PC-3 (cell line): ENCODE measurements at regions not wholly inside any gene's neighbourhood (a gene's known extent, or its start where the extent isn't known, plus 50 kb on each side); places are given as distances from the start of the nearest gene placed in this dataset.

Source experiments
- ATAC-seq: fragments of 200-7000 bp; cut with Tn5 transposase; 2 replicates; pipeline ENCODE4 v1.9.1; 2020; ENCODE audit warnings: mild to moderate bottlenecking, moderate library complexity
- BruUV-seq: library from RNA; stranded (reverse); fragments of 400-500 nt; replicated peaks from 2 replicates; lab custom pipeline; 2021; lab: Mats Ljungman, UMichigan
- CTCF ChIA-PET: fragments of 300-600 bp; sonication (Branson Sonifier 250); formaldehyde crosslinking; loops from one replicate; lab custom pipeline; 2022; ENCODE audit warnings: antibody characterized with exemption; lab: Charles Lee
- POLR2A ChIA-PET: fragments of 300-600 bp; sonication (Branson Sonifier 250); formaldehyde crosslinking; loops from one replicate; lab custom pipeline; 2022; ENCODE audit warnings: antibody characterized with exemption; ENCODE audit not compliant: unreplicated experiment; lab: Charles Lee
- DNase-seq: peaks from one replicate; pipeline ENCODE4 v3.0.0-alpha.2; 2015
- H2AFZ ChIP-seq: fragments of 300-600 bp; sonication (generic); 2 replicates; pipeline ENCODE4 v1.6.0; 2016; ENCODE audit warnings: antibody characterized with exemption, low read length
- H3F3A ChIP-seq: fragments of 300-600 bp; sonication (generic); one replicate; pipeline ENCODE4 v1.6.0; 2017; ENCODE audit warnings: antibody characterized with exemption, low read length, control low read depth, mild to moderate bottlenecking; ENCODE audit not compliant: unreplicated experiment
- H3K27ac ChIP-seq: fragments of 300-600 bp; sonication (generic); 2 replicates; pipeline ENCODE4 v1.5.1; 2016; ENCODE audit warnings: mild to moderate bottlenecking, low read length
- H3K27me3 ChIP-seq: fragments of 300-600 bp; sonication (generic); 2 replicates; pipeline ENCODE4 v1.6.1; 2016; ENCODE audit warnings: low read length, mixed read lengths
- H3K36me3 ChIP-seq: fragments of 300-600 bp; sonication (generic); 2 replicates; pipeline ENCODE4 v1.6.1; 2016; ENCODE audit warnings: low read depth, mixed run types, low read length, mixed read lengths
- H3K4me1 ChIP-seq: fragments of 300-600 bp; sonication (generic); 2 replicates; pipeline ENCODE4 v1.5.1; 2016; ENCODE audit warnings: low read length; ENCODE audit not compliant: insufficient read depth
- H3K4me2 ChIP-seq: fragments of 300-600 bp; sonication (generic); 2 replicates; pipeline ENCODE4 v1.6.0; 2016; ENCODE audit warnings: low read length
- H3K4me3 ChIP-seq: fragments of 300-600 bp; sonication (generic); 2 replicates; pipeline ENCODE4 v1.5.1; 2016; ENCODE audit warnings: mild to moderate bottlenecking, low read length, mixed read lengths
- H3K79me2 ChIP-seq: fragments of 300-600 bp; sonication (generic); 2 replicates; pipeline ENCODE4 v1.6.1; 2017; ENCODE audit warnings: low read length, mixed read lengths
- H3K9ac ChIP-seq: fragments of 300-600 bp; sonication (generic); 2 replicates; pipeline ENCODE4 v1.6.0; 2016; ENCODE audit warnings: mild to moderate bottlenecking, low read length
- H3K9me2 ChIP-seq: fragments of 300-600 bp; sonication (generic); replicated peaks from 2 replicates; pipeline ENCODE4 v1.6.1; 2016; ENCODE audit warnings: mixed run types, low read length, mixed read lengths
- H3K9me3 ChIP-seq: fragments of 300-600 bp; sonication (generic); 2 replicates; pipeline ENCODE4 v1.6.1; 2016; ENCODE audit warnings: low read length, mixed read lengths
- H4K20me1 ChIP-seq: fragments of 300-600 bp; sonication (generic); 2 replicates; pipeline ENCODE4 v1.6.1; 2016; ENCODE audit warnings: low read length, mixed read lengths
- EZH2 ChIP-seq: fragments of 300-600 bp; sonication (generic); IDR thresholded peaks from one replicate; pipeline ENCODE4 v1.6.1; 2017; ENCODE audit warnings: antibody characterized with exemption, mild to moderate bottlenecking, low read length; ENCODE audit not compliant: unreplicated experiment
- EZH2phosphoT487 ChIP-seq: fragments of 300-600 bp; sonication (generic); IDR thresholded peaks from 2 replicates; pipeline ENCODE4 v1.6.1; 2018; ENCODE audit warnings: mild to moderate bottlenecking, antibody characterized with exemption, low read length, borderline replicate concordance
- intact Hi-C: fragments of 100-400 bp; cut with micrococcal nuclease; formaldehyde crosslinking; loops from 2 replicates; pipeline ENCODE4 v1.9.0; 2023
- TF ChIP-seq, protein P1 (sequence below): fragments of 300-600 bp; sonication (generic); conservative IDR thresholded peaks from 2 replicates; pipeline ENCODE4 v1.5.1; 2017; ENCODE audit warnings: antibody characterized with exemption, low read depth, mild to moderate bottlenecking, low read length

DNA sequence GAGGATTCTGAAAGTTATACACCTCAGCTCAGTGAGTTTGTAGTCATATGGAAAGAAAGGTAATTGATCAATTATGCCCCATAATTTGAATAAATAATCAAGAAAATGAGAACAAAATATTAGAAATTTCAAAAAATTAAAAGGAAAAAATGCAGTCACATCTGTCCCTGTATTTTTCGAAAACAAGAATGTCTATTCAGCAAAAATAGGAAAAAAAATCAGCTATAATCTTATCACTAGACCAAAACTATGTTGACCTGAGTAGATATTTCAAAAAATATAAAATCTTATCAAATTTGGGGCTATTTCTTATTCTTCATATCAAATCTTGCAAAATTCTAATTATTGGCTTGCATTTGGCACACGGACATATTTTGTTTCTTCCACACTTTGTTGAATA, 501.2 kb upstream of the CNTN3 start:
- Histone ChIP-seq H3K27me3 (no peaks in the 10 kb centered on the region), H2AFZ (no peak overlapping the region), H3K79me2 (no peaks in the 10 kb centered on the region), H3K4me2 (no peak overlapping the region), H3K9me2 (no peaks in the 10 kb centered on the region), H3K9ac (no peak overlapping the region), H3K4me1 (no peaks in the 10 kb centered on the region), H3F3A (no peaks in the 10 kb centered on the region), H3K9me3 (peaks cover 9% of the 10 kb centered on the region; the same call in 1 of the 2 replicates), H3K36me3 (no peaks in the 10 kb centered on the region), H3K27ac (no peak overlapping the region), H3K4me3 (no peak overlapping the region), H4K20me1 (no peaks in the 10 kb centered on the region)
- TF ChIP-seq, protein P1, sequence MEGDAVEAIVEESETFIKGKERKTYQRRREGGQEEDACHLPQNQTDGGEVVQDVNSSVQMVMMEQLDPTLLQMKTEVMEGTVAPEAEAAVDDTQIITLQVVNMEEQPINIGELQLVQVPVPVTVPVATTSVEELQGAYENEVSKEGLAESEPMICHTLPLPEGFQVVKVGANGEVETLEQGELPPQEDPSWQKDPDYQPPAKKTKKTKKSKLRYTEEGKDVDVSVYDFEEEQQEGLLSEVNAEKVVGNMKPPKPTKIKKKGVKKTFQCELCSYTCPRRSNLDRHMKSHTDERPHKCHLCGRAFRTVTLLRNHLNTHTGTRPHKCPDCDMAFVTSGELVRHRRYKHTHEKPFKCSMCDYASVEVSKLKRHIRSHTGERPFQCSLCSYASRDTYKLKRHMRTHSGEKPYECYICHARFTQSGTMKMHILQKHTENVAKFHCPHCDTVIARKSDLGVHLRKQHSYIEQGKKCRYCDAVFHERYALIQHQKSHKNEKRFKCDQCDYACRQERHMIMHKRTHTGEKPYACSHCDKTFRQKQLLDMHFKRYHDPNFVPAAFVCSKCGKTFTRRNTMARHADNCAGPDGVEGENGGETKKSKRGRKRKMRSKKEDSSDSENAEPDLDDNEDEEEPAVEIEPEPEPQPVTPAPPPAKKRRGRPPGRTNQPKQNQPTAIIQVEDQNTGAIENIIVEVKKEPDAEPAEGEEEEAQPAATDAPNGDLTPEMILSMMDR = no peak
- TF ChIP-seq EZH2phosphoT487 = no peak
- no peak for TF ChIP-seq EZH2
- DNase-seq (no peak), ATAC-seq (no peak)
- ChIA-PET CTCF (no interaction called here), POLR2A (no interaction called here)
- intact Hi-C loops = no loop called here
- BruUV-seq = no TSS peak

DNA sequence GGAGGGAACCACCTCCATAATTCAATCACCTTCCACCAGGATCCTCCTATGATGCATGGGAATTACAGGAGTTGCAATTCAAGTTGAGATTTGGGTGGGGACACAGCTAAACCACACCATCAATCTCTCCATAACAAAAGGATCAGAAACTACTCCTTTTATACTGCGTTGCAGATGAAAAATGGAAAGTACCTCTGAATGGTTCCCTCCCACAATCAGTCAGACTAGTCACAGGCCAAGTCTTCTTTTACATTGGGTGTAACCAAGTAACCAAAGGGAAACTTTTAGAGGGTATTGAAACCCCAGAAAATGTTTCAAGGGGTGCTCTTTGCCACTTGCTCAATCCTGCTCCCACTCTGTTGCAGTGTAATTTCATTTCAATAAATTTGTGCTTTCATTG, 504.3 kb upstream of the CNTN3 start:
- Histone ChIP-seq H3K4me3 (no peak overlapping the region), H3K27ac (no peak overlapping the region), H3F3A (no peaks in the 10 kb centered on the region), H3K79me2 (no peaks in the 10 kb centered on the region), H4K20me1 (no peaks in the 10 kb centered on the region), H3K36me3 (no peaks in the 10 kb centered on the region), H3K9me3 (no peaks in the 10 kb centered on the region), H3K4me1 (no peaks in the 10 kb centered on the region), H3K27me3 (no peaks in the 10 kb centered on the region), H3K4me2 (no peak overlapping the region), H3K9ac (no peak overlapping the region), H3K9me2 (no peaks in the 10 kb centered on the region), H2AFZ (no peak overlapping the region)
- ChIA-PET POLR2A (no interaction called here), CTCF (no interaction called here)
- DNase-seq = no peak
- no peak for ATAC-seq
- TF ChIP-seq, protein P1 = no peak
- TF ChIP-seq EZH2 (no peak), EZH2phosphoT487 (no peak)
- no TSS peak for BruUV-seq
- intact Hi-C loops = no loop called here

DNA sequence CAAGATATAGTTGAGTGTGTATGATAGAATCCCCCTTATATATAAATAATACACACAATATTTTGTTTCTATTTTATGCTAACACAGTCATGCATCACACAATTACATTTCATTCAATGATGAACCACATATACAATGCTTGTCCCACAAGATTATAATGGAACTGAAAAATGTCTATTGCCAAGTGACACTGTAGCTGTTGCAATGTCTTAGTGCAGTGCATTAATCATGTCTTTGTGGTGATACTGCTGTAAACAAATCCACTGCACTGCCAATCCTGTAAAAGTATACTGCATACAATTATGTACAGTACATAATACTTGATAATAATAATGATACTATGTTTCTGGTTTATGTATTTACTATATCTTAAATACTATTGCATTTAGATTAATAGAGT, 512.1 kb upstream of the CNTN3 start:
- intact Hi-C loops = no loop called here
- Histone ChIP-seq H3F3A (no peaks in the 10 kb centered on the region), H3K9ac (no peak overlapping the region), H3K4me2 (no peak overlapping the region), H3K27me3 (no peaks in the 10 kb centered on the region), H3K79me2 (no peaks in the 10 kb centered on the region), H3K27ac (no peak overlapping the region), H3K9me3 (peaks cover 10% of the 10 kb centered on the region), H3K4me3 (no peak overlapping the region), H3K4me1 (no peaks in the 10 kb centered on the region), H3K9me2 (no peaks in the 10 kb centered on the region), H2AFZ (no peak overlapping the region), H4K20me1 (no peaks in the 10 kb centered on the region), H3K36me3 (no peaks in the 10 kb centered on the region)
- POLR2A ChIA-PET = no interaction called here
- BruUV-seq = no TSS peak
- DNase-seq = no peak
- CTCF ChIA-PET = no interaction called here
- no peak for ATAC-seq
- TF ChIP-seq EZH2phosphoT487 = no peak
- TF ChIP-seq, protein P1 = no peak
- no peak for TF ChIP-seq EZH2
